Neuronal stem cell (in vitro differentiated cells): ENCODE measurements at regions not wholly inside any gene's neighbourhood (a gene's known extent, or its start where the extent isn't known, plus 50 kb on each side); places are given as distances from the start of the nearest gene placed in this dataset.

Experiments used
- DNase-seq: peaks from one replicate; pipeline ENCODE4 v3.0.0-alpha.2; 2013; ENCODE audit warnings: low spot score
- H2AFZ ChIP-seq: one replicate; pipeline ENCODE4 v1.6.1; 2013; ENCODE audit warnings: mild to moderate bottlenecking, low read length, inconsistent platforms
- H2AK5ac ChIP-seq: 2 replicates; pipeline ENCODE4 v1.6.1; 2013; ENCODE audit warnings: low read depth, mild to moderate bottlenecking, inconsistent platforms, low read length, moderate library complexity, mixed read lengths
- H2BK120ac ChIP-seq: 2 replicates; pipeline ENCODE4 v1.6.1; 2013; ENCODE audit warnings: low read depth, mild to moderate bottlenecking, inconsistent platforms, low read length, moderate library complexity, mixed read lengths
- H2BK12ac ChIP-seq: one replicate; pipeline ENCODE4 v1.6.1; 2013; ENCODE audit warnings: low read length, inconsistent platforms
- H2BK15ac ChIP-seq: 2 replicates; pipeline ENCODE4 v1.6.1; 2013; ENCODE audit warnings: mild to moderate bottlenecking, low read length, inconsistent platforms, mixed read lengths
- H2BK5ac ChIP-seq: one replicate; pipeline ENCODE4 v1.6.1; 2013; ENCODE audit warnings: inconsistent platforms, mild to moderate bottlenecking, low read length, moderate library complexity
- H3K14ac ChIP-seq: one replicate; pipeline ENCODE4 v1.6.1; 2013; ENCODE audit warnings: low read length, inconsistent platforms
- H3K18ac ChIP-seq: 2 replicates; pipeline ENCODE4 v1.6.1; 2013; ENCODE audit warnings: low read length, inconsistent platforms
- H3K23ac ChIP-seq: 2 replicates; pipeline ENCODE4 v1.6.1; 2013; ENCODE audit warnings: low read depth, mild to moderate bottlenecking, mixed read lengths, low read length, inconsistent platforms; ENCODE audit not compliant: poor library complexity
- H3K27ac ChIP-seq: replicated peaks from 3 replicates; pipeline ENCODE4 v1.5.1; 2013; ENCODE audit warnings: low read length, inconsistent platforms
- H3K27me3 ChIP-seq, 3 experiments: 2 replicates each; pipeline ENCODE4 v1.6.1; 2013; ENCODE audit warnings: low read length in 3 of 3, mild to moderate bottlenecking in 2 of 3, inconsistent platforms in 1 of 3, low read depth in 1 of 3, mixed read lengths in 1 of 3, moderate library complexity in 1 of 3; ENCODE audit not compliant: control insufficient read depth in 3 of 3, insufficient read depth in 3 of 3
- H3K36me3 ChIP-seq, 2 donors: replicated peaks in 1 of 2; 2 replicates each; pipeline ENCODE4 v1.6.1; 2013; ENCODE audit warnings: low read length in 2 of 2; ENCODE audit not compliant: control insufficient read depth in 2 of 2, insufficient read depth in 2 of 2
- H3K4ac ChIP-seq: 2 replicates; pipeline ENCODE4 v1.6.1; 2013; ENCODE audit warnings: inconsistent platforms, mild to moderate bottlenecking, low read length, moderate library complexity
- H3K4me1 ChIP-seq, 2 donors: 1 replicate in 1 of 2; 2 replicates in 1 of 2; pipeline ENCODE4 v1.6.1; 2013; ENCODE audit warnings: low read length in 2 of 2, low read depth in 1 of 2; ENCODE audit not compliant: control insufficient read depth in 2 of 2, insufficient read depth in 1 of 2
- H3K4me2 ChIP-seq: one replicate; pipeline ENCODE4 v1.6.1; 2013; ENCODE audit warnings: mild to moderate bottlenecking, low read length, inconsistent platforms; ENCODE audit not compliant: insufficient read depth, poor library complexity, severe bottlenecking
- H3K4me3 ChIP-seq, 2 donors: 2 replicates each; pipeline ENCODE4 v1.5.1; 2013; ENCODE audit warnings: low read length in 2 of 2, mild to moderate bottlenecking in 2 of 2, inconsistent platforms in 1 of 2, moderate library complexity in 1 of 2
- H3K79me1 ChIP-seq: one replicate; pipeline ENCODE4 v1.6.1; 2013; ENCODE audit warnings: low read depth, mild to moderate bottlenecking, inconsistent platforms, low read length, moderate library complexity
- H3K9ac ChIP-seq: one replicate; pipeline ENCODE4 v1.6.1; 2013; ENCODE audit warnings: mild to moderate bottlenecking, low read depth, low read length, inconsistent platforms; ENCODE audit not compliant: poor library complexity
- H3K9me3 ChIP-seq, 2 donors: replicated peaks in 1 of 2; 2 replicates each; pipeline versions ENCODE3 to v1.6.1; 2013; ENCODE audit warnings: low read length in 2 of 2, mild to moderate bottlenecking in 2 of 2, inconsistent platforms in 1 of 2, low read depth in 1 of 2, mixed read lengths in 1 of 2, moderate library complexity in 1 of 2; ENCODE audit not compliant: control insufficient read depth in 2 of 2, insufficient read depth in 1 of 2
- H4K8ac ChIP-seq: one replicate; pipeline ENCODE4 v1.6.1; 2013; ENCODE audit warnings: low read depth, mild to moderate bottlenecking, inconsistent platforms, low read length, moderate library complexity
- H4K91ac ChIP-seq: one replicate; pipeline ENCODE4 v1.6.1; 2013; ENCODE audit warnings: low read length, low read depth, mild to moderate bottlenecking, inconsistent platforms; ENCODE audit not compliant: poor library complexity
- WGBS, 2 donors: extraction: QIAGEN DNeasy Blood & Tissue Kit; methylation state at CpG; one replicate each; pipeline ENCODE4 v1.1.7; 2013; ENCODE audit warnings: missing lambda C conversion rate in 2 of 2, mixed read lengths in 1 of 2; ENCODE audit not compliant: insufficient read length in 2 of 2, insufficient replicate concordance in 1 of 2; ENCODE audit errors: extremely low coverage in 2 of 2; 5-methylcytosine and 5-hydroxymethylcytosine counted together

DNA sequence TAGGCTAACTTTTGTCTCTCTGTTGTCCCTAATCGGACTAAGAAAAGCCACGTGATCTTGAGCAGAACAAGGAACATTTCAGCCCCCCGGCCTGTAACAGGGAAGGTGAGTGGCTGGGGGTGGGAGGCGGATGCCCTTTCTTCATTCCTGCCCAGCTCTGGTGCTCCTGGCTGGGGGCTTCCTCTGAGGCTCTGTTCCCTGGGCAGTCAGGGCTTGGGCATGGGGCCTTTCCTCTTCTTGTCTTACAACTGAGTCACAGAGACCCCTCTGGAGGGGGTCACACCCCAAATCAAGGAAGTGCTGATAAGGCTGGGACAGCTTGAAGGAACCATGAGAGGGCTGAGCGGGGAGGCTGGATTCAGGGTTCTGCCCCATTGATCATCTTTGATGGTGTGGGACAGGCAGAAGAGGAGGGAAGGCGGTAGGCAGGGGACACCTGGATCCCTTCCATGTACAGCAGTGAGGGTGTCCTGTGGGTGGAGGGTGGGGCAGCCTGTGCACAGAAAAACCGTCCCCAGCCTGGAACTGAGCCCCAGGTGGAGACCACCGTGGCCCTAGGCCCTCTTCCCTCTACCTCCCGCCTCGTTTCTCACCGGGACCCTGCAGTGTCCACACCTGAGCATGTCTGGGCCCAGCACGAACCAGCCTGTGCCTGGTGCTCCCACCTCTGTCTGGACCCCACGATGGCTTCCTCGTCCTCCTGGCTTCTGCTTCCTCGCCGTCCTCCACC is 257.7 kb upstream of the IRX1 start:
- H2AFZ ChIP-seq: no peak overlapping the region
- H3K9ac ChIP-seq: peak overlapping the region; percentile 30
- H3K4me1 ChIP-seq: no peaks in the 10 kb centered on the region
- H2BK5ac ChIP-seq: no peak overlapping the region
- H2BK12ac ChIP-seq: no peak overlapping the region
- no peak overlapping the region for H4K91ac ChIP-seq
- no peak overlapping the region for H3K4ac ChIP-seq
- H3K18ac ChIP-seq: no peak overlapping the region
- no peaks in the 10 kb centered on the region for H3K36me3 ChIP-seq
- H2BK15ac ChIP-seq: peak overlapping the region; percentile 25
- peaks cover 0 to 1% of the 10 kb centered on the region in 2 donors for H3K9me3 ChIP-seq
- no peaks in the 10 kb centered on the region for H3K79me1 ChIP-seq
- H3K23ac ChIP-seq: no peak overlapping the region
- no peak overlapping the region for H3K14ac ChIP-seq
- H3K27ac ChIP-seq: no peak overlapping the region
- H2AK5ac ChIP-seq: no peak overlapping the region
- H3K27me3 ChIP-seq: no peaks in the 10 kb centered on the region
- DNase-seq: no peak
- H4K8ac ChIP-seq: no peak overlapping the region
- no CpG with 5 or more reads among the region's 16 CpGs for WGBS, 2 donors
- no peak overlapping the region for H3K4me3 ChIP-seq
- H2BK120ac ChIP-seq: no peak overlapping the region
- H3K4me2 ChIP-seq: no peak overlapping the region

DNA sequence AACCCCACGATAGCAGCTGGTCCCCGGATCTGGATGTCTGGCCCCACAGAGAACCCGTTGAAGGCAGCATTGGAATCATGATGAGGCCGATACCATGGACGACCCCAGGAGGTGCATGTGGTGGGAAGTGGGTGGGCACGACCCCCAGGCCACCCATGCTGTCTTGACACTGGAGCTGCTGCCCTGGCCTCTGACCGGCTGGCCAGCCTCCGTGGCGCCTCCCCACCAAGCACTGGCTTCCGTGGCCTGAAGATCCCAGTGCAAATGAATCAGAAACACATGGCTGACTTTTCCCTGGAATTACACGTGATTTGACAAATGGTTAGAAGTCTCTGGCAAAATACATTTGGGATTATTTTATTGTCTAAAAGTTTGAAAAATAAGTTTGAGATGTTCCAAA is 259.0 kb upstream of the IRX1 start:
- no peak overlapping the region for H3K23ac ChIP-seq
- peak overlapping the region; percentile 69 for H2BK120ac ChIP-seq
- no peaks in the 10 kb centered on the region for H3K79me1 ChIP-seq
- no peak overlapping the region for H2BK5ac ChIP-seq
- no peak overlapping the region for H3K4me3 ChIP-seq
- H3K14ac ChIP-seq: no peak overlapping the region
- no peak overlapping the region for H3K27ac ChIP-seq
- no peak overlapping the region for H2BK15ac ChIP-seq
- H3K9me3 ChIP-seq: peaks cover 0 to 3% of the 10 kb centered on the region in 2 donors
- no peak overlapping the region for H2BK12ac ChIP-seq
- H4K8ac ChIP-seq: no peak overlapping the region
- no peak overlapping the region for H3K18ac ChIP-seq
- peak overlapping the region; percentile 10 for H2AK5ac ChIP-seq
- no CpG with 5 or more reads among the region's 11 CpGs for WGBS, 2 donors
- no peaks in the 10 kb centered on the region for H3K27me3 ChIP-seq
- no peak overlapping the region for H2AFZ ChIP-seq
- no peak for DNase-seq
- H4K91ac ChIP-seq: no peak overlapping the region
- no peaks in the 10 kb centered on the region for H3K36me3 ChIP-seq
- no peak overlapping the region for H3K4ac ChIP-seq
- no peak overlapping the region for H3K9ac ChIP-seq
- H3K4me2 ChIP-seq: no peak overlapping the region
- H3K4me1 ChIP-seq: no peaks in the 10 kb centered on the region

DNA sequence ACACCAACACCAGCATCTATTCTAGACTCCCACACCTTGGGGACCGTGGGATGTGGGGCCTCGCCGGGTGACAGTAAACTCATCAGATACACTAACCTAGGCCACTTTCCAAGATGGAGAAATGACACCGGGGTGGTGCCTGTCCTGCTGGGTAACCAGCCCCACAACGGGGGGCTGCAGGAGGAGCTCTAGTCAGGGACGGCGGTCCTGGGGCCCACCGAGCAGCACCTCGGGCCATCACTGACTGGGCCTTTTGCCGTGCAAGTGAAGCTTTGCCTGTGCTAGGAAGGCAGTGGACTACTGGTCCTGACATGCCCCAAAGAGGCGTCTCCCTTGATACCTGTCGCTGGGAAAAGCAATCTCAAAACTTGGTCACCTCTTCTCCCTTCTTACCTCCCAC is 260.3 kb upstream of the IRX1 start:
- no peak overlapping the region for H4K91ac ChIP-seq
- no peaks in the 10 kb centered on the region for H3K4me1 ChIP-seq
- H2BK5ac ChIP-seq: no peak overlapping the region
- H3K27ac ChIP-seq: no peak overlapping the region
- H3K27me3 ChIP-seq: no peaks in the 10 kb centered on the region
- H3K18ac ChIP-seq: no peak overlapping the region
- H3K4ac ChIP-seq: no peak overlapping the region
- H4K8ac ChIP-seq: no peak overlapping the region
- peak overlapping the region; percentile 37 for H3K23ac ChIP-seq
- H2BK120ac ChIP-seq: no peak overlapping the region
- no peaks in the 10 kb centered on the region for H3K36me3 ChIP-seq
- H3K79me1 ChIP-seq: no peaks in the 10 kb centered on the region
- no peak overlapping the region for H2AFZ ChIP-seq
- no peak overlapping the region for H2BK15ac ChIP-seq
- H3K14ac ChIP-seq: no peak overlapping the region
- WGBS, 2 donors: no CpG with 5 or more reads among the region's 12 CpGs
- DNase-seq: no peak
- no peak overlapping the region for H2AK5ac ChIP-seq
- no peak overlapping the region for H3K4me3 ChIP-seq
- H2BK12ac ChIP-seq: no peak overlapping the region
- H3K4me2 ChIP-seq: no peak overlapping the region
- no peak overlapping the region for H3K9ac ChIP-seq
- peaks cover 0 to 3% of the 10 kb centered on the region in 2 donors for H3K9me3 ChIP-seq

- Histone ChIP-seq H3K23ac (no peak overlapping the region), H3K36me3 (no peaks in the 10 kb centered on the region), H4K91ac (no peak overlapping the region), H2BK120ac (no peak overlapping the region), H2BK12ac (no peak overlapping the region), H3K4me2 (no peak overlapping the region), H3K18ac (peak overlapping the region; percentile 22), H4K8ac (no peak overlapping the region), H2AK5ac (no peak overlapping the region), H3K4me1 (no peaks in the 10 kb centered on the region), H3K14ac (no peak overlapping the region), H3K27me3 (no peaks in the 10 kb centered on the region), H3K79me1 (no peaks in the 10 kb centered on the region), H2AFZ (no peak overlapping the region), H3K4ac (no peak overlapping the region), H3K4me3 (no peak overlapping the region), H3K9ac (no peak overlapping the region), H3K27ac (no peak overlapping the region), H2BK5ac (no peak overlapping the region), H2BK15ac (no peak overlapping the region), H3K9me3 (peaks cover 0 to 3% of the 10 kb centered on the region in 2 donors)
- DNase-seq: no peak
- WGBS, 2 donors: no CpG with 5 or more reads among the region's 8 CpGs
Observed at GRCh38 chr5:3333836-3334235, 261.8 kb upstream of the IRX1 start.
